NT2/D1 (cell line): ENCODE measurements at regions not wholly inside any gene's neighbourhood (a gene's known extent, or its start where the extent isn't known, plus 50 kb on each side); places are given as distances from the start of the nearest gene placed in this dataset.
"Not testable (repeated sequence)": the region's sequence is repeated elsewhere in the genome, so short reads cannot be mapped to it uniquely, and the experiment has no call there.

ENCODE experiments used
- YY1 ChIP-seq: IDR thresholded peaks from 2 replicates; pipeline ENCODE4 v1.6.1; 2011; ENCODE audit not compliant: insufficient read length, insufficient read depth
- ZNF274 ChIP-seq: IDR thresholded peaks from 2 replicates; pipeline ENCODE4 v1.6.1; 2011; ENCODE audit warnings: mild to moderate bottlenecking, low read depth, low read length

DNA sequence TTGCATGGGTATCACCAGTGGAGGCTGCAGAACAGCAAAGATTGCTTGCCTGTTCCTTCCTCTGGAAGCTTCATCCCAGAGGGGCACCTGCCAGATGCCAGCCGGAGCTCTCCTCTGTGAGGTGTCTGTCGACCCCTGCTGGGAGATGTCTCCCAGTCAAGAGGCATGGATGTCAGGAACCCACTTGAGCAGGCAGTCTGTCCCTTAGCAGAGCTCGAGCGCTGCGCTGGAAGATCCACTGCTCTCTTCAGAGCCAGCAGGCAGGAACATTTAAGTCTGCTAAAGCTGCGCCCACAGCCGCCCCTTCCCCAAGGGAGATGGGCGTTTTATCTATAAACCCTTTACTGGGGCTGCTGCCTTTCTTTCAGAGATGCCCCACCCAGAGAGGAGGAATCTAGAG is 126.3 kb upstream of the ST6GALNAC5 start:
- TF ChIP-seq YY1, ZNF274: not testable (repeated sequence)
